Epidermal melanocyte (primary cell): ENCODE measurements at regions not wholly inside any gene's neighbourhood (a gene's known extent, or its start where the extent isn't known, plus 50 kb on each side); places are given as distances from the start of the nearest gene placed in this dataset.
"Not testable (repeated sequence)": the region's sequence is repeated elsewhere in the genome, so short reads cannot be mapped to it uniquely, and the experiment has no call there.

Source experiments
- DNase-seq: peaks from one replicate; pipeline ENCODE4 v3.0.0; 2011; ENCODE audit warnings: low spot score; ENCODE audit not compliant: insufficient read length

GRCh38 chr3:165521131-165521871, 315.9 kb downstream of the BCHE start:
- DNase-seq: no peak

GRCh38 chr3:165519687-165520086, 317.5 kb downstream of the BCHE start:
- no peak for DNase-seq

DNA sequence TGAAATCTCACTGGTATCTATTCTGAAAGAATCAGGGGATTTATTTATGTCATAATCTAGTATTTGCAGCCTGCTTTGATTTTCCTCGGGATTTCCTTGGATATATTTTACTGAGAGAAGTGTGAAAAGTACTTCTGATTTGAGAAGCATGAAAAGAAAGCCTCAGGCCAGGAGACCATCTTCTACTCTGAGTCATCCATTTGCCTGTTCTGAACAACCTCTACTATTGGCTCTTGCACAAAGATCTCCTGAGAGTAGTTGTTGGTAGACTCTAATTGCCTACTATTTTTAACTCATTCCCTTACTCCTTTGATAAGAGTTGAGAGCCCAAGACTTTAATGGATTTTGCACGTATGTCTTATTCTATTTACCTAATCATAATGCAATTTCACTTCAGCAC, 318.9 kb downstream of the BCHE start:
- no peak for DNase-seq

DNA sequence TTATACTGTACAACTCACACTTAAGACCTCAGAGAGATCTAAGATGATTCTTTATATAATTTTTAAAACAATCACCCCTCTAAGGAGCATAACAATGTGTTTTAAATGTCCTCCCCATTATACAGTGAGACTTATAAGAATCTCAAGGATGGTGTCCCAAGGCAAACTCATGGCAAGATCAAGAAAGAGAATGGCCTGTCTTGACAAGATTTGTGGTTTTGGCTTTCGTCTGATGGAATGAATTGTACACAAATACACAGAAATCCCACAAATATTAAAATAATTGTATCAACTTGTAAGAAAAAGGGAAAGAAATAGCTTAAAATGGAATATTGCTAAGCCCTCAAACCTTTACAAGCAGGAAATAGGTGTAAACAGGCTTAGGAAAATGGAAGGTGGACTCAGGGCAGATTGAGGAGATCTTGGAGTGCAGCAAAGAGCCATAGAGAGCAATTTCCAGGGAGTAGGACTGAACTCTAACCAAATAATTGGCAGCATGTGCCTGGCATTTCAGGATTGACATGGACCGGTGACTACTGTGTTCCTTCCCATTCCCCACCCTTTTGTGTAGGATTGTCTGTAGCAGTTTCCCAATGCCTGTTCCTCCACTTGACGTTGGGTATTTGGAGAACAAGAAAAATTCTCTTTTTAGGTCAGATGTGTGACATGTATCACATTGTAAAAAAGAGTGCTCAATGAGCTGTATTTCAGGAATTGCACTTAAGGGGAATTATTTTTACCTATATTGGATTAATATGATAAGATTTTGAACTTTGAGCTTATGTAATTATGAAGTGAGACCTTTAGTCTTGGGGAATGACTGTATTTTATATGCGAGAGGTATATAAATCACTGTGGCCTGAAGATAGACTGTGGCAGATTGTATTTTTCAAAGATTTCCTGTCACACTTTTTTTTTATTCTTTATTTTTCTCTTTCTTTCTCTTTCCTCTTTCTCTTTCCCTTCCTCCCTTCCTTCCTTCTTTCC, 317.8 kb upstream of the SLITRK3 start:
- DNase-seq: no peak

DNA sequence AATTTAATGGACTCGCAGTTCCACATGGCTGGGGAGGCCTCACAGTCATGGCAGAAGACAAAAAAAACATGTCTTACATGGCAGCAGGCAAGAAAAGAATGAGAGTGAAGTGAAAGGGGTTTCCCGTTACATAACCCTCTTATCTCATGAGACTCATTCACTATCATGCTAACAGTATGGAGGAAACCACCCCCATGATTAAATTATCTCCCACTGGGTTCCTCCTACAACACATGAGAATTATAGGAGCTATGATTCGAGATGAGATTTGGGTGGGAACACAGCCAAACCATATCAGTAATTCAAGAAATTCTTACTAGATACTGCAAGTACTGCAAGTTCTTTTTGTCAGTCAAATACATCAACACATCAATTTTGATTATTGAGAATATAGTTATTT, 311.4 kb upstream of the SLITRK3 start:
- no peak for DNase-seq

DNA sequence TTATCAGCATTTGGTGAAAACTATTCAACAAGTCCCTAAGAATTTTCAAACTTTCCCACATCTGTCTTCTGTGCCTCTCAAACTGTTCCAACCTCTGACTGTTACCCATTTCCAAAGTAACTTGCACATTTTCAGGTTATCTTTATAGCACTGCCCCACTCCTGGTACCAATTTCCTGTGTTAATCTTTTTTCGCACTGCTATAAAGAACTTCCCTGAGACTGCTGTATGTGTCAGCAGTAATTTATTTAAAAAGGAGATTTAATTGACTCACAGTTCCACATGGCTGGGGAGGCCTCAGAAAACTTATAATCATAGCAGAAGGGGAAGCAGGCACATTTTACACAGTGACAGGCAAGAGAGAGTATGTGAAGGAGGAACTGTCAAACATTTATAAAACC, 310.9 kb upstream of the SLITRK3 start:
- no peak for DNase-seq

DNA sequence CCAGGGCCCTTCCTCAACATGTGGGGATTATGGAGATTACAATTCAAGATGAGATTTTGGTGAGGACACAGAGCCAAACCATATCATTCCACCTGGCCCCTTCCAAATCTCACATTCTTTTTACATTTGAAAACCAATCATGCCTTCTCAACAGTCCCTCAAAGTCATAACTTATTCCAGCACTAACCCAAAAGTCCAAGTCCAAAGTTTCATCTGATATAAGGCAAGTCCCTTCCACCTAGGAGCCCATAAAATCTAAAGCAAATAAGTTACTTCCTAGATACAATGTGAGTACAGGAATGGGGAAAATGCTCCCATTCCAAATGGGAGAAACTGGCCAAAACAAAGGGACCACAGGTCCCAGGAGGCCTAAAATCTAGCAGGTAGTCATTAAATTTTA, 309.5 kb upstream of the SLITRK3 start:
- no peak for DNase-seq

GRCh38 chr3:165504554-165504953, 308.4 kb upstream of the SLITRK3 start:
- DNase-seq: no peak

GRCh38 chr3:165503825-165504224, 307.6 kb upstream of the SLITRK3 start:
- no peak for DNase-seq

DNA sequence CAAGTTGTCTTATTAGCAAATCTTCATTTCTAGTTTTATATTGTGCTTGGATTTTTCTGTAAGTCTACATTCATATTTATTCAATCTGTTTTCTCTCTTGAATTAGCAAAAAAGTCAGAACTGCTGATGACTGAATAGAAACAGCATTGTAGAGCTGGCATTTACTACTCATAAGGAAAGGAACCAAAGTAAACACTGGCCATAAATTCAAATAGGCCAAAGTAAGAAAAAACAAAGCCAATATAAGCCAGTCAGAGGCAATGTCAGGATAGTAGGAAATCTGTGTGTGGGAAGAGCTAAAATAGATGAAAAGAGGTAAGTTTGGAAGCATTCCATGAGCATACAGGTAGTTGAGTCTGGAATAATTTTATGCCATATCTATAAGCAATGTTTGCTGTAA, 307.2 kb upstream of the SLITRK3 start:
- DNase-seq: no peak

- DNase-seq: no peak
Measured at GRCh38 chr3:165502707-165503106, 306.5 kb upstream of the SLITRK3 start.

- not testable (repeated sequence) for DNase-seq
Measured at GRCh38 chr3:165498742-165499141, 302.6 kb upstream of the SLITRK3 start.

DNA sequence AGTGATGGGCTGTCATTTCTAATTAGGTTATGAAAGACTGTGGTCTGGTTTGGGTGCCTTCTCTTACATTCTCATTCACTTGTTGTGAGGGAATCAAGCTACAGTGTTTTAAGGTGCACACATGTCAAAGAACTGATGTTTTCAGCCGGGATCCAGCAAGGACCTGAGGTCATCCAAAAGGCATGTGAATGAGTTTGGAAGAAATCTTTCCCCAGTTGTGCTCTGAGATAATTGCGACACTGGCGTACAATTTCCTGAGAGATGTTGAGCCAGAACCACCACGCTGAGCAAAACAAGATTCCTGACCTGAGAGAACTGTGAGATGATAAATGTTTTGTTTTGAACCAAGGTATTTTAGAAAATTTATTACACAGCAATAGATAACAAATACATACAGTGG, 295.3 kb upstream of the SLITRK3 start:
- DNase-seq: no peak

- DNase-seq: no peak
Measured at GRCh38 chr3:165476399-165477060, 280.3 kb upstream of the SLITRK3 start.

- DNase-seq: no peak
Measured at GRCh38 chr3:165466856-165467255, 270.7 kb upstream of the SLITRK3 start.

GRCh38 chr3:165464736-165465135, 268.6 kb upstream of the SLITRK3 start:
- DNase-seq: no peak

DNA sequence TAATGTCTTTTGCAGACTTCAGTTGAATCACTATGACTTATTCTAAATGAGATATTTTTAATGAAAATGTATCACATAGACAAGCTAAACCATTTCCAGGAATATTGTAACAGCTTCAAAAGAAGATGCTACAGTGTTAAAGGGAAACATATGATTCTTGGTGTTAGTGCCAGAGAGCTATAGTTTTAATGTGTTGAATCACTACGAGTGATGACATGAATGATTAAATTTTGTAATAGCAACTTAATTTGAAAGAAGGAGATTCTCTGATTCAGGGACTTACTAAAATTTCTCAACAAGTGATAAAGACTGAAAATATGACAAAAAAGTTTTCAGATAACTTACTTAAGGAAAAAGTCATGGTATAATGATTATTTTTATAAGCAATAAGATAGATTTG, 267.3 kb upstream of the SLITRK3 start:
- no peak for DNase-seq

- no peak for DNase-seq
Measured at GRCh38 chr3:165462636-165463334, 266.6 kb upstream of the SLITRK3 start.

DNA sequence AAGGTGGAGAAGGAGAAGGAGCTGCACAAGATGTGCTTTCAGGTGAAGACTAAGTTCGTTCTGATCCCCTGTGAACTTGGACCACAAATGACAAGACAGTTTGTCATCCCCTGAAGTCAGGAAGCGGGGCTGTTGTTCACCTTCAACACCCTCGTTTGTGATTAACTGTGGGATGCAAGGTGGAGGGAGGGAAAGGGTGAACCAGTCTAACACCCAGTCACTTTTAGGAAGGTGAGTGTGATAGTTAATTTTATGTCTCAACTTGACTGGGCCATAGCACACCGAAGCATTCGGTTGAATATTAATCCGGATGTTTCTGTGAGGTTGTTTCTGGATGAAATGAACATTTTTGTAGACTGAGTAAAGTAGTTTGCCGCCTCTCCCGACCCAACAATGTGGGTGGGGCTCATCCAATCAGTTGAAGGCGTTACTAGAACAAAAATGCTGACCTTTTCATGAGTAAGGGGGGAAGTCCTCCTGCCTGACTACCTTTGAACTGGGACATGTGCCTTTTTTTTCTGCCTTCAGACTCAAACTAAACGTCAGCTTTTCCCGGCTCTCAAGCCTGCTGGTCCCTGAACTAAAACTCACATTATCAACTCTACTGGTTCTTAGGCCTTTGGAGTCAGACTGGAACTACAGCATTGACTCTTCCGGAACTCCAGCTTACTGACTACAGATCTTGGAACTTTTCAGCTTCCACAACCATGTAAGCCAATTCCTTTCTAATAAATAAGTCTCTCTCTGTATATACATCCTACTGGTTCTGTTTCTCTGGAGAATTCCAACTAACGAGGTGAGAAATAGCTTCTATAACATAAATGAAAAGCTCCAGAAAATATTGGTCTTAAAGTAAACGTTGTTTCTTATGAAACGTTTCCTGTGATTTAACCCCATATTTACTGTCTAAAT, 264.0 kb upstream of the SLITRK3 start:
- DNase-seq: no peak

DNA sequence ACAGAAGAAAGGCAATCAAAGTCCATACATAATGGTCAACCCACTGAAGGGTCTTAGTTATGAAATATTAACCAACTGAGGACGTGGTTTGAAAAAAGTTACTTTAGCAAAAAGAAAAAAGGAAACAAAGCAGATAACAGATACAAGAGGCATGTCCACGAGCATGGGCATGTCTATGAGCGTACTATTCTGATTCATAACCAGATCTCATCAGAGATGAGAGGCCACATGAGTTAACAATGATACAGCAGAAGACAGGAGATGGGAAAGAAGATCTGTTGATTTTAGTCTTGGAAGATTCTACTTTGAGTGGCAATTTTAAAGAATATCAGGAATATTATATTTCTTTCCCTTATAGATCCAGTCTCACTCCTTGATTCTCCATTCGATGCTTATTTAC, 262.9 kb upstream of the SLITRK3 start:
- DNase-seq: no peak
